Body of pancreas (tissue), 4 donors: ENCODE measurements at regions not wholly inside any gene's neighbourhood (a gene's known extent, or its start where the extent isn't known, plus 50 kb on each side); places are given as distances from the start of the nearest gene placed in this dataset.

Experiments
- ATAC-seq: fragments of 150-250 bp; one replicate; pipeline ENCODE4 v1.9.1; 2016
- DNase-seq, 4 donors: peaks; one replicate each; pipeline ENCODE4 v3.0.0-alpha.2; 2019
- H3K27ac ChIP-seq, 4 donors: fragments of 200-600 bp; sonication (generic); 1 replicate in 3 of 4; 2 replicates in 1 of 4; pipeline versions ENCODE4 v1.5.1 to v1.6.1; 2016 to 2019; ENCODE audit warnings: mild to moderate bottlenecking in 1 of 4, mixed read lengths in 1 of 4, moderate library complexity in 1 of 4
- H3K27me3 ChIP-seq, 2 donors: fragments of 200-600 bp; sonication (generic); one replicate each; pipeline ENCODE4 v1.6.0; 2016; ENCODE audit warnings: mild to moderate bottlenecking in 1 of 2
- H3K36me3 ChIP-seq, 2 donors: fragments of 200-600 bp; sonication (generic); replicated peaks in 1 of 2; 2 replicates each; pipeline ENCODE4 v1.5.1; 2016; ENCODE audit warnings: low read depth in 2 of 2; ENCODE audit not compliant: insufficient read depth in 1 of 2
- H3K4me1 ChIP-seq: fragments of 200-600 bp; sonication (generic); one replicate; pipeline ENCODE4 v1.6.0; 2016
- H3K4me3 ChIP-seq, 2 donors: fragments of 200-600 bp; sonication (generic); 1 replicate in 1 of 2; 2 replicates in 1 of 2; pipeline ENCODE4 v1.5.1; 2016 to 2019
- H3K9me3 ChIP-seq, 3 donors: fragments of 200-600 bp; sonication (generic); 1 replicate in 2 of 3; 2 replicates in 1 of 3; pipeline ENCODE4 v1.5.1; 2016
- CTCF ChIP-seq, 7 experiments: fragments of 450-650 bp in 4 of 7; fragments of 200-600 bp in 3 of 7; sonication (generic) in 3 of 7; IDR thresholded peaks; one replicate each; pipeline ENCODE4 v1.5.1; 2016 to 2019; ENCODE audit warnings: antibody characterized with exemption in 7 of 7
- POLR2A ChIP-seq, 3 donors: fragments of 450-650 bp; IDR thresholded peaks; one replicate each; pipeline ENCODE4 v1.6.1; 2016; ENCODE audit warnings: antibody characterized with exemption in 3 of 3, mild to moderate bottlenecking in 2 of 3
- WGBS, 2 donors: methylation state at CpG; one replicate each; pipeline ENCODE4 v1.1.5; 2017; 5-methylcytosine and 5-hydroxymethylcytosine counted together
- intact Hi-C: fragments of 100-400 bp; cut with DNase I; formaldehyde crosslinking; loops from one replicate; pipeline ENCODE4 v1.15.1; 2023

- no peaks in the 10 kb centered on the region for H3K4me1 ChIP-seq
- H3K9me3 ChIP-seq = no peaks in the 10 kb centered on the region
- no peaks in the 10 kb centered on the region for H3K36me3 ChIP-seq
- H3K4me3 ChIP-seq = no peak overlapping the region
- ATAC-seq (no peak), DNase-seq (no peak)
- H3K27ac ChIP-seq = no peak overlapping the region
- WGBS, 2 donors = 29 to 37% methylated on average over 3 of the region's 3 CpGs
- TF ChIP-seq POLR2A (IDR thresholded peaks at IDR 0.05) = no peak
- TF ChIP-seq CTCF (IDR thresholded peaks at IDR 0.05) = no peak
- intact Hi-C loops = no loop called here
- H3K27me3 ChIP-seq = no peaks in the 10 kb centered on the region
These were observed 715.8 kb upstream of the ID2 start for GRCh38 chr2:7966032-7966431.

DNA sequence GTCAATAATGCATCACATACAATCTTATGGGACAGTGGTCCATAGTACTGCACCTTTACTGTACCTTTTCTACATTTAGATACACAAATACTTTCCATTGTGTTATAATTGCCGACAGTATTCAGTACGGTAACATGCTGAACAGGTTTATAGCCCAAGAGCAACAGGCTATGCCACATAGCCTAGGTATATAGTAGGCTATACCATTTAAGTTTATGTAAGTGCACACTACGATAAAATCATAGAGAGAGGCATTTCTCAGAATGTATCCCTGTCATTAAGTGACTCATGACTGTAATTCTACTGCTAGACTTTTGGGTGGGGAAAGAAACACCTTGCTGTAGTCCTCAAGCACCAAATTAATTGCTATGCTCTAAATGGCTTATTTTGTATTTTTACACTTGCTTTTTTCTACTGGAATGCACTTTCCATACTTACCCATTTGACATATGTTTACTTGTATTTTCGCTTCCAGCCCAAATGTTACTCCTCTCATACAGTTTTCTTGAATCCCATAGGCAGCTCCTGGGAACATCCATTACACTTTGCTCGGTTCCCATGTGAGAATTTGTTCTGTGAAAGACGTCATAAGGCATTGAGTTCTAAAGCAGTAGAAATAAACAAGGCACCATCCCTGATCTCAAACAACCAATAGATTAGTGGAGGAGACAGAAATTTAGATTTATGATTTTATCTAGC lies 714.0 kb upstream of the ID2 start:
- Histone ChIP-seq H3K9me3 (no peaks in the 10 kb centered on the region), H3K27ac (no peak overlapping the region), H3K4me3 (no peak overlapping the region), H3K4me1 (no peaks in the 10 kb centered on the region), H3K36me3 (no peaks in the 10 kb centered on the region), H3K27me3 (no peaks in the 10 kb centered on the region)
- 90 to 93% methylated on average over 6 of the region's 6 CpGs for WGBS, 2 donors
- no peak for ATAC-seq
- TF ChIP-seq POLR2A (IDR thresholded peaks at IDR 0.05) (no peak), CTCF (IDR thresholded peaks at IDR 0.05) (no peak)
- intact Hi-C loops = no loop called here
- no peak for DNase-seq

- Histone ChIP-seq H3K27me3 (no peaks in the 10 kb centered on the region), H3K4me1 (no peaks in the 10 kb centered on the region), H3K27ac (no peak overlapping the region), H3K9me3 (no peaks in the 10 kb centered on the region), H3K4me3 (no peak overlapping the region), H3K36me3 (no peaks in the 10 kb centered on the region)
- 86 to 97% methylated on average over 10 of the region's 10 CpGs for WGBS, 2 donors
- DNase-seq (no peak), ATAC-seq (no peak)
- intact Hi-C loops = no loop called here
- TF ChIP-seq CTCF (IDR thresholded peaks at IDR 0.05) = no peak
- no peak for TF ChIP-seq POLR2A (IDR thresholded peaks at IDR 0.05)
These were observed 711.9 kb upstream of the ID2 start for GRCh38 chr2:7969756-7970515.

DNA sequence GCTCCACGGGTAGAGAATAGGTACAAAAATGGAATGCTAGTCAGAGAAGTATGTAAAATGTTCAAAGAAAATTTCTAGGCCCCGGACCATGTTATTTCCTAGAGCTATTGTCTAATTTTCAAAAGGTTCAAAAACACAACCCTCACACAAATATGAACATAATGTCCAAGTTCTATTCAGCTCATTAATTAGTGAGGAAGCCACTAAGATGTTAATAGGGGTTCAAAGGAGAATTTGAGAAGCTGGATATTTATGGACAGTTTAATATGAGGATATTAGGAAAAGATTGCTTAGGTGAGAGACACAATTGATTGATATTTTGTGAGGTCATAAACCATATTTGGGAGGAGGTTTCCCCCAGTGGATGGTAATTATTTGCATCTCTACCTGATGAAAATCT lies 710.6 kb upstream of the ID2 start:
- TF ChIP-seq POLR2A (IDR thresholded peaks at IDR 0.05) = no peak
- no peak for TF ChIP-seq CTCF (IDR thresholded peaks at IDR 0.05)
- WGBS, 2 donors = 75 to 84% methylated on average over 2 of the region's 2 CpGs
- ATAC-seq (no peak), DNase-seq (no peak)
- no peaks in the 10 kb centered on the region for H3K27me3 ChIP-seq
- no peaks in the 10 kb centered on the region for H3K36me3 ChIP-seq
- H3K4me1 ChIP-seq = no peaks in the 10 kb centered on the region
- H3K27ac ChIP-seq = no peak overlapping the region
- H3K4me3 ChIP-seq = no peak overlapping the region
- H3K9me3 ChIP-seq = no peaks in the 10 kb centered on the region
- intact Hi-C loops = no loop called here
